ENCODE measurements at regions not wholly inside any gene's neighbourhood (a gene's known extent, or its start where the extent isn't known, plus 50 kb on each side); places are given as distances from the start of the nearest gene placed in this dataset.

- no peak for DNase-seq
These were observed 197.2 kb upstream of the VEPH1 start for GRCh38 chr3:157700405-157700804.

GRCh38 chr3:157695586-157695985, 192.4 kb upstream of the VEPH1 start:
- DNase-seq: no peak

GRCh38 chr3:157695103-157695502, 191.9 kb upstream of the VEPH1 start:
- no peak for DNase-seq

DNA sequence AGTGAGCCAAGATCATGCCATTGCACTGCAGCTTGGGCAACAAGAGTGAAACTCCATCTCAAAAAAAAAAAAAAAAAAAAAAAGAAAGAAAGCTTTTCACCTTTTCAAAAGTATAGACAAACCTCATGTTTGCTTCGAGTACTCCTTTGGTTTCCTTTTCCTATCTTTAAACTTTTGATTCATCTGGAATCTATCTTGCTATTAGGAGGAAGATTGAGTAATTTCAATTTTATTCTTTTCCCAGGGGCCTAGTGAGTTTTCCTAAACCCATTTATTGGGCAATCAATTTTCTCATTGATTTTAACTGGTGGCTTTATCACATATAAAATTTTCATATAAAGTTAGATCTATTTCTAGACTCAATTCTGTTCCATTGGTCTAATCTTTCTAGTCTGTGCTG, 190.5 kb upstream of the VEPH1 start:
- no peak for DNase-seq

DNA sequence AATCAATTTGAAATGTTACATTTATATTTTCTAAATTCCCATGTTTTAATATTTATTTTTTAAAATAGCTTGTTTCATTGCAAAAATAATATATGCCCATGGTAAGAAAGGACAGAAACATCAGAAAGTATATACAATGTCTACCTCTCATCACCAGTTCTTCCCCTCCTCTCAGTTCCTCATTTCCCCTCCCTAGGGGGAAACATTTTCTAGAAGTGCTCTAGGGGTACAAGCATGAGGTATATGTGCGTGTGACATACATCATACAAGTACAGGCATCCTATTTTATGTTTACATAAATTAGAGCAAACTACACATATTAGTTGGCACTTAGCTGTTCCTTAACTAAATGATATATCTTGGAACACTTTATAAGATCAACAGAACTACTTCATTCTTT, 189.3 kb upstream of the VEPH1 start:
- DNase-seq: no peak

- no peak for DNase-seq
These were observed 180.5 kb upstream of the VEPH1 start for GRCh38 chr3:157683668-157684067.

GRCh38 chr3:157672061-157672460, 168.8 kb upstream of the VEPH1 start:
- DNase-seq: no peak

- DNase-seq: no peak
These were observed 168.4 kb upstream of the VEPH1 start for GRCh38 chr3:157671656-157672055.

DNA sequence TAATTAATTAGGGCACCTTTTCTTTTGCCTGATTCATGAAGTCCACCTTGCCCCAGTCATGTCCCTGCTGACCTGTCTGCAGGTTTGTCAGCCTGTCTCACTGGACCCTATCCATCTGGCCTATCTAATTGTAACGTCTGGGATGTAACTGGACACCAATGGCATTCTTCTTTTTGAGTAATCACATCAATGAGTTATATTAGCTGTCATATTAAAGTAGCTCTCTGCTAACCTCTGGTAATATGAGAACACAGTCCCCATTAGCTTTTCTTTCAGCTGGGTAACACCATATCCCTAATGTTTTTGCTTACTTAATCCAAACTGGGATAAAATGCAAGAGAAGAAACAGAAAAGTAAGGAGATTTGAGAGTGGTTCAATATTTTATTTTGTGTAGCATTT, 166.2 kb upstream of the VEPH1 start:
- no peak for DNase-seq

GRCh38 chr3:157667493-157667892, 164.3 kb upstream of the VEPH1 start:
- no peak for DNase-seq

- no peak for DNase-seq
These were observed 159.0 kb upstream of the VEPH1 start for GRCh38 chr3:157662171-157662570.

- no peak for DNase-seq
These were observed 157.6 kb upstream of the VEPH1 start for GRCh38 chr3:157660847-157661246.

DNA sequence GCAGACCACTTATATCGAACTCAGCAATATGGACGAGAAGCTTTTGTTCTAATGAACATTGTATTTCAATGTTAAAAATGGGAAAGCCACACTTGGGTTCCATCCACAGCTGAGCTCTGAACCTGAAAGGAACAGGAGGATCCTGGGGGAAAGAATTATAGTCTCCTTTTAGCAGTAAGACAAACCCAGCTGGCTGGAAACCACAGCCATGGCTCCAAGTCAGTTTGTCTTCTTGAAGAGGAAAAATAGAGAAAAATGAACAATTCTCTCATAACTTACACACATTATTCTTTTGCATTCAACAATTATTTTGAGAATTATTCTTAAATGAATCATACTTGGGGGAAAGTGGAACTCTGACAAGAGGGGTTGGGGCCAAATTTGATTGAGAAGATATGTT, 149.2 kb upstream of the VEPH1 start:
- DNase-seq: no peak

GRCh38 chr3:157650699-157651098, 147.5 kb upstream of the VEPH1 start:
- DNase-seq: no peak

DNA sequence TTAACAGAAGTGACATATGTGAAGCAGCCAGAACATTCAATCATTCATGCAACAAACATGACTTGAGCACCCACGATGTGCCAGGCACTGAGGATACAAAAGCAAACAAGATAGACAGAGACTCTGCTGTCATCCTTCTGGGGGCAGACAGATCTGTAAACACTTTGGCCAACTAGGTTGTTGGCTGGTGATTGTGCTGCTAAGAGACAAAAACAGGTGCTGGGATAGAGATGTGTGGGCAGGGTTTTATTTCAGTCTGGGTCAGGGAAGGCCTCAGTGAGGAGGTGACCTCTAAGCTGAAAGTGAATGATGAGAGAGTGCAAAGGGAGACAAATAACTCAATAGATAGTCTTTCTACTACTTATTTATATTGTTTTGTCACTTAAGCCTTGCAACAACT, 147.0 kb upstream of the VEPH1 start:
- DNase-seq: no peak

- DNase-seq: no peak
These were observed 146.3 kb upstream of the VEPH1 start for GRCh38 chr3:157649511-157649910.

GRCh38 chr3:157647820-157648219, 144.6 kb upstream of the VEPH1 start:
- no peak for DNase-seq

DNA sequence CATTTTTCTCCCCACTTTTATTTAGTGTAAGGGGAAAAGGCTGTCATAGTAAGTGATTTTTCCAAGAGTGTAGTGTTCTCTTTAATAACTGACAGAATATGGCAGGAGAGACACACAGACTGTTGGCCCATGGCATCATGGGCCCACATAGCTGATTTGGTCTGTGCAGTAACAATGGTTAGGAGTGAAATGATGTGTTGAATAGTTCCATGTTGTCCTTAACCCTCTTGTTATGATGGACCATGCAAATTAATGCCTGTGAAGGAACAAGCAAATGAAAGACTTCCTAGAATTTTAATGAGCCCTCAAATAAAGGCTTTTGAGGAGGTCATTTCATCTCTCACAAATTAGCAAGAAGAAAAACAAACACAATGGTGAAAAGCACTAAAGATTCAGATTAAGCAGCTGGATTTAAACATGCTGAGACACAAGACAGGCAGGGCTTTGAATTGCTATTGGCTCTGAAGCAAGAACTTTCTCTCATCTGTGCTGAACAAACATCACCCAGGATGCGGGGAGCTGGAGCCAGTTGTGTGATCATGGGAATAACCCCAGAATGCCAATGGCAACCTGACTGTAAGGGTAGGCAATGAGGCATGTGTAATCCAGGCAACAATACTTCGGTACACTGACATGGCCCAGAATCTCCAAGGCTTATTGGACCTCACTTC, 136.7 kb upstream of the VEPH1 start:
- no peak for DNase-seq

- DNase-seq: no peak
These were observed 134.7 kb upstream of the VEPH1 start for GRCh38 chr3:157637866-157638265.

GRCh38 chr3:157633241-157633640, 130.0 kb upstream of the VEPH1 start:
- DNase-seq: no peak

GRCh38 chr3:157632075-157632474, 128.9 kb upstream of the VEPH1 start:
- no peak for DNase-seq

- DNase-seq: no peak
These were observed 128.3 kb upstream of the VEPH1 start for GRCh38 chr3:157631478-157631877.

DNA sequence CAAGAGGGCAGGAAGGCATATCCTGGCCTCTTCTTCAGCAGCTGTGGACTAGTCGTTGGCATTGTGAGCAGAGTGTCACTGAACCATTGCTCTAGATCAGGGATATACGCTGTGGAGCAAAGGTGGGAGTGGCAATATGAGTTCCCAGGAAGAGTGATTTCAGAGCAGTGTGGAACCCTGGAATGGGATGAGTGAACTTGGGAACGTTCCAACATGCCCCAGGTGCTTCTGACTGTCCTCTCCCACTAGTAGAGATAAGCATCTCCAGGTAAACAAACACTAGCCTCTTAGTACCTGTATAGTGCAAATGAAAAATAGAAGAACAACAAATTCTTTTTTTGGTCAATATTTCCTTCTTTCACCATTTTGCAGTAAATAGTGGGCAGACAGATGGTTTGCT, 123.6 kb upstream of the VEPH1 start:
- no peak for DNase-seq

DNA sequence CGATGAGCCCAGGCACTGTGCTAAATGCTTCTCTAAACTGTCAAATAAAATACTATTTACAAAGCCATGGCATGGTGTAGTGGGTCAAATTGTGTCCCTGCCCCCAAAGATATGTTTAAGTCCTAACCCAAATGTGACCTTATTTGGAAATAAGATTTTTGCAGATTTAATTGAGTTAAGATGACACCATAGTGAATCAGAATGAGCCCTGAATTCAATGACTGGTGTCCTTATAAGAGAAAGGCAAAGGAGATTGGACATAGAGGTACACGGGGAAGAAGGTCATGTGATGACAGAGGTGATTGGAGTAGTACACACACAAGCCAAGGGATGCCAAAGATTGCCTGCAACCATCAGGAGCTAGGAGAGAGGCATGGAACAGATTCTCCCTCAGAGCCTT, 121.6 kb upstream of the VEPH1 start:
- DNase-seq: no peak

DNA sequence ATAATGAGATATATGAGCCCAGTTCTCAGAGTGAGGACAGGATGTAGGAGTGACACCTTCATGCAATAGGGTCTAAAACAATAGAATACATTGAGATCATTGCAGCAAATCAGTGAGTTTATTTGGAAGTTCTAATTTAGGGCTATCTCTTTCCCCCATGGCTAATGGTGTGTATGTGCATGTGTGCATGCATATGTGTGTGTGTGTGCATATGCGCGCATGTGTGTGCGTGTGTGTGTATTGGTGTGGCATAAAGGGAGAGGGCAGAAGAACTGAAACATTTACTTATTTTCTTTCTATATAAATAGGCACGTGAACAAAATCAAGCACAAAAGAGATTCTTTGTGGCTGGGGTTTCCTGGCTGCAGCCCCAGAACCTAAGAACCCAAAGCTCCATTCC, 115.7 kb upstream of the VEPH1 start:
- no peak for DNase-seq
